Neuronal stem cell (in vitro differentiated cells): ENCODE measurements at regions not wholly inside any gene's neighbourhood (a gene's known extent, or its start where the extent isn't known, plus 50 kb on each side); places are given as distances from the start of the nearest gene placed in this dataset.

ENCODE experiments used
- DNase-seq: peaks from one replicate; pipeline ENCODE4 v3.0.0-alpha.2; 2013; ENCODE audit warnings: low spot score
- H2AFZ ChIP-seq: one replicate; pipeline ENCODE4 v1.6.1; 2013; ENCODE audit warnings: mild to moderate bottlenecking, low read length, inconsistent platforms
- H2AK5ac ChIP-seq: 2 replicates; pipeline ENCODE4 v1.6.1; 2013; ENCODE audit warnings: low read depth, mild to moderate bottlenecking, inconsistent platforms, low read length, moderate library complexity, mixed read lengths
- H2BK120ac ChIP-seq: 2 replicates; pipeline ENCODE4 v1.6.1; 2013; ENCODE audit warnings: low read depth, mild to moderate bottlenecking, inconsistent platforms, low read length, moderate library complexity, mixed read lengths
- H2BK12ac ChIP-seq: one replicate; pipeline ENCODE4 v1.6.1; 2013; ENCODE audit warnings: low read length, inconsistent platforms
- H2BK15ac ChIP-seq: 2 replicates; pipeline ENCODE4 v1.6.1; 2013; ENCODE audit warnings: mild to moderate bottlenecking, low read length, inconsistent platforms, mixed read lengths
- H2BK5ac ChIP-seq: one replicate; pipeline ENCODE4 v1.6.1; 2013; ENCODE audit warnings: inconsistent platforms, mild to moderate bottlenecking, low read length, moderate library complexity
- H3K14ac ChIP-seq: one replicate; pipeline ENCODE4 v1.6.1; 2013; ENCODE audit warnings: low read length, inconsistent platforms
- H3K18ac ChIP-seq: 2 replicates; pipeline ENCODE4 v1.6.1; 2013; ENCODE audit warnings: low read length, inconsistent platforms
- H3K23ac ChIP-seq: 2 replicates; pipeline ENCODE4 v1.6.1; 2013; ENCODE audit warnings: low read depth, mild to moderate bottlenecking, mixed read lengths, low read length, inconsistent platforms; ENCODE audit not compliant: poor library complexity
- H3K27ac ChIP-seq: replicated peaks from 3 replicates; pipeline ENCODE4 v1.5.1; 2013; ENCODE audit warnings: low read length, inconsistent platforms
- H3K27me3 ChIP-seq, 3 experiments: 2 replicates each; pipeline ENCODE4 v1.6.1; 2013; ENCODE audit warnings: low read length in 3 of 3, mild to moderate bottlenecking in 2 of 3, inconsistent platforms in 1 of 3, low read depth in 1 of 3, mixed read lengths in 1 of 3, moderate library complexity in 1 of 3; ENCODE audit not compliant: control insufficient read depth in 3 of 3, insufficient read depth in 3 of 3
- H3K36me3 ChIP-seq, 2 donors: replicated peaks in 1 of 2; 2 replicates each; pipeline ENCODE4 v1.6.1; 2013; ENCODE audit warnings: low read length in 2 of 2; ENCODE audit not compliant: control insufficient read depth in 2 of 2, insufficient read depth in 2 of 2
- H3K4ac ChIP-seq: 2 replicates; pipeline ENCODE4 v1.6.1; 2013; ENCODE audit warnings: inconsistent platforms, mild to moderate bottlenecking, low read length, moderate library complexity
- H3K4me1 ChIP-seq, 2 donors: 1 replicate in 1 of 2; 2 replicates in 1 of 2; pipeline ENCODE4 v1.6.1; 2013; ENCODE audit warnings: low read length in 2 of 2, low read depth in 1 of 2; ENCODE audit not compliant: control insufficient read depth in 2 of 2, insufficient read depth in 1 of 2
- H3K4me2 ChIP-seq: one replicate; pipeline ENCODE4 v1.6.1; 2013; ENCODE audit warnings: mild to moderate bottlenecking, low read length, inconsistent platforms; ENCODE audit not compliant: insufficient read depth, poor library complexity, severe bottlenecking
- H3K4me3 ChIP-seq, 2 donors: 2 replicates each; pipeline ENCODE4 v1.5.1; 2013; ENCODE audit warnings: low read length in 2 of 2, mild to moderate bottlenecking in 2 of 2, inconsistent platforms in 1 of 2, moderate library complexity in 1 of 2
- H3K79me1 ChIP-seq: one replicate; pipeline ENCODE4 v1.6.1; 2013; ENCODE audit warnings: low read depth, mild to moderate bottlenecking, inconsistent platforms, low read length, moderate library complexity
- H3K9ac ChIP-seq: one replicate; pipeline ENCODE4 v1.6.1; 2013; ENCODE audit warnings: mild to moderate bottlenecking, low read depth, low read length, inconsistent platforms; ENCODE audit not compliant: poor library complexity
- H3K9me3 ChIP-seq, 2 donors: replicated peaks in 1 of 2; 2 replicates each; pipeline versions ENCODE3 to v1.6.1; 2013; ENCODE audit warnings: low read length in 2 of 2, mild to moderate bottlenecking in 2 of 2, inconsistent platforms in 1 of 2, low read depth in 1 of 2, mixed read lengths in 1 of 2, moderate library complexity in 1 of 2; ENCODE audit not compliant: control insufficient read depth in 2 of 2, insufficient read depth in 1 of 2
- H4K8ac ChIP-seq: one replicate; pipeline ENCODE4 v1.6.1; 2013; ENCODE audit warnings: low read depth, mild to moderate bottlenecking, inconsistent platforms, low read length, moderate library complexity
- H4K91ac ChIP-seq: one replicate; pipeline ENCODE4 v1.6.1; 2013; ENCODE audit warnings: low read length, low read depth, mild to moderate bottlenecking, inconsistent platforms; ENCODE audit not compliant: poor library complexity
- WGBS, 2 donors: extraction: QIAGEN DNeasy Blood & Tissue Kit; methylation state at CpG; one replicate each; pipeline ENCODE4 v1.1.7; 2013; ENCODE audit warnings: missing lambda C conversion rate in 2 of 2, mixed read lengths in 1 of 2; ENCODE audit not compliant: insufficient read length in 2 of 2, insufficient replicate concordance in 1 of 2; ENCODE audit errors: extremely low coverage in 2 of 2; 5-methylcytosine and 5-hydroxymethylcytosine counted together

DNA sequence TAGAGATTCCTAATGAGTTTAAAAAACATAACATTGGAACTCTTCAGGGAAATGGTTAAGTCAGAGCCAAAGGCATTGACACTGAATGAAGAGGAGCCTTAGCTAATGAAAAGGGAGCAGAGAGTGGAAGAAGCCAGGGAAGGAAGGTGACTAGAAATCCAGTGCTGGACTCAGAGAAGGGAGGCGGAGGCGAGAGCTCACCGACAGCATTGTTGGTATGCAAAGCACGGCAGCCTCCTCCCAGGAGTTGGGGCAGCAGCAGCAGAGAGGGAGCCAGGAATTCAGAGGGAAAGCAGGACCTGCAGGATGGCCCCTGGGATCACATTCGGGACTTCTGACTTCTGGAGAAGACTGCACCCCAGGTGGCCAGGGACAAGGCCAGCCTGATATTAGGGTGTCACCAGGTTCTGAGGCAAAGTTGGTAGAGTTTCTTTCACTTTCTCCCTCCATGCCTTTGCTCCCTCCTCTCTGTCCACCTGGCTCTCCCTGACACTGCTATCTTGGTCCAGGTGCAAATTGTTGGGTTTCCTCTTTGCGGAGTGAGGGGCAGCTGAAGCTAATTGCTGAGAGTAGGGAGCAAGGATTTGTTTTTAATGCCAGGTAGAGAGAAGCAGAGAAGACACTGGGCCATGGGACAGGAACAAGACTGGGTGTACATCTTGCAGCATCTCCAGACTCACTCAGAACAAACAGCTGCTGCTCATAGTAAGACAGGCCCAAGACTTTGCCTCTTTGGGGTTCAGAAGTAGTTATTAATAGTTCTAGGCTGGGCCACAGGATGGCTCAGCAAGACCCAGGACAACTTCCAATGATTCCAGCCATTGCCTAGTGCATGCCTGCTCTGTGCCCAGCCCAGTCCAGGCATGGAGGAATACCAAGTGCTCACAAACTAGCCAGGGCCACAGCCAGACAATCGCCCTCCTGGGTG lies 157.9 kb downstream of the TLE3 start:
- H3K4ac ChIP-seq: no peak overlapping the region
- H3K9ac ChIP-seq: no peak overlapping the region
- no peak overlapping the region for H4K8ac ChIP-seq
- H2BK12ac ChIP-seq: peak overlapping the region; percentile 64
- peaks cover 0 to 4% (median 0%) of the 10 kb centered on the region in 3 experiments for H3K27me3 ChIP-seq
- peak; percentile 17 for DNase-seq
- no peak overlapping the region for H3K4me2 ChIP-seq
- H2BK15ac ChIP-seq: peak overlapping the region; percentile 2
- no peak overlapping the region for H3K27ac ChIP-seq
- H3K4me1 ChIP-seq: peaks cover 0 to 10% of the 10 kb centered on the region in 2 donors
- H3K14ac ChIP-seq: no peak overlapping the region
- H3K18ac ChIP-seq: peak overlapping the region; percentile 69
- no peak overlapping the region for H2AFZ ChIP-seq
- no peak overlapping the region for H4K91ac ChIP-seq
- WGBS, 2 donors: no CpG with 5 or more reads among the region's 7 CpGs
- no peaks in the 10 kb centered on the region for H3K9me3 ChIP-seq
- H3K36me3 ChIP-seq: no peaks in the 10 kb centered on the region
- peak overlapping the region; percentile 78 for H2AK5ac ChIP-seq
- H2BK120ac ChIP-seq: no peak overlapping the region
- H2BK5ac ChIP-seq: peak overlapping the region; percentile 76
- H3K23ac ChIP-seq: no peak overlapping the region
- no peaks in the 10 kb centered on the region for H3K79me1 ChIP-seq
- H3K4me3 ChIP-seq: no peak overlapping the region

DNA sequence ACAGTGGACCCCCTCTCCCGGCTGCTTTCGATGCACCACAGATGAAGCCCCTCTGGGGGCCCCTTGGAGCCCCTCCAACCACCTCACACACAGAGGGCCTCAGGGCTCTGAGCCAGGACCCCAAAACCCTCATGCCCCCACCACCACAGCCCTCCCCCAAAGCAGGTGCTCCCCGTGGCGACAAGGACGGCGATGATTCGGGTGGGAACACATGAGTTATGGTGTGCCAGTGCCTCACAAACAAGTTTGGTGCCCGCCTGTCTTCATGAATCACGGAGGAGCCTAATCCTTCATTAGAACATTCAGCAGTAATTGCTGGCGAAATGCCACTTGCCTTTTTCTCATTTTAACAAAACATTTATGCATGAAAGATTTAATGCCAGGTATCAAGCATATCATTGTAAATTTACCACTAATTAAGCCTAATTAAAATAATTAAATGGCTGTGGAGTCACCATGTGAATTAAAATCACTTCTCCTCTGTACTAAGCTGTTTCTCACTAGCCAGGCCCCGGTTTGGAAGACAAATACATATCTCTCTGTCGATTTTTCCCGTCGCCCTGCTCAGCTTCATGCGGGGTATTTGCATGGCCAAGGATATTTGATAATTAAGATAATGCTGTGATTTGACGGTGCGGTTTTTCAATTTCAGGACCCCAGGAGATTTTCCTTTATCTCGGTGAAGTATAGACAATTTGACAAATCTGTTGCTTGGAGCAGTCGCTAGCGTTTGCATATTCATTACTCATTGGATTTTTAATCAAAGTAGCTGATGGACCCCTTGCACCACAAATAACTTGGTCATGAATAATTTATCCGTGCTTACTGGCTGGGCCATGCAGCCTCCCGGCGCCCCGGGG lies 157.0 kb downstream of the TLE3 start:
- H3K36me3 ChIP-seq: no peaks in the 10 kb centered on the region
- no peak overlapping the region for H2BK120ac ChIP-seq
- no peak overlapping the region for H3K4me2 ChIP-seq
- peak overlapping the region; percentile 2 for H2BK15ac ChIP-seq
- no peak overlapping the region for H4K91ac ChIP-seq
- peak overlapping the region; percentile 78 for H2AK5ac ChIP-seq
- DNase-seq: no peak
- peaks cover 0 to 4% (median 0%) of the 10 kb centered on the region in 3 experiments for H3K27me3 ChIP-seq
- H3K18ac ChIP-seq: peak overlapping the region; percentile 69
- WGBS, 2 donors: no CpG with 5 or more reads among the region's 24 CpGs
- H2AFZ ChIP-seq: no peak overlapping the region
- H4K8ac ChIP-seq: no peak overlapping the region
- H3K79me1 ChIP-seq: no peaks in the 10 kb centered on the region
- H3K23ac ChIP-seq: no peak overlapping the region
- H2BK12ac ChIP-seq: no peak overlapping the region
- no peak overlapping the region for H3K4me3 ChIP-seq
- H3K4me1 ChIP-seq: peaks cover 0 to 10% of the 10 kb centered on the region in 2 donors
- H2BK5ac ChIP-seq: peak overlapping the region; percentile 76
- H3K9me3 ChIP-seq: no peaks in the 10 kb centered on the region
- no peak overlapping the region for H3K27ac ChIP-seq
- no peak overlapping the region for H3K9ac ChIP-seq
- no peak overlapping the region for H3K4ac ChIP-seq
- no peak overlapping the region for H3K14ac ChIP-seq

DNA sequence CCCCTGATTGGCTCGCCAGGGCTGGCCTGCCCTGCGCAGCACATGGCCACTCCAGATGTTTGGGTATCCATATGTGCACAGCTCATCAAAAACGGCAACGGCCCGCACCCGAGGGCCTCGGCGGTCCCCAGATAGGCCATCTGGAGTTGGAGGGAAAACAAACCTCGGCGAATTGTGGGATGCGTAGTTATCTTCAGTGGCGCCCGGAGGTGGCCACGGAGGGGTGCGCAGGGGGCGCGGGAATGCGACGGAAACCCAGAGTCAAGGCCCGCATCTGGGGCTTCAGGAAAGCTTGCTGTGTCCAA lies 156.5 kb downstream of the TLE3 start:
- Histone ChIP-seq H2AK5ac (peak overlapping the region; percentile 7), H3K27me3 (peaks cover 0 to 4% (median 0%) of the 10 kb centered on the region in 3 experiments)
- DNase-seq: no peak

More for the DNA sequence above, 156.5 kb downstream of the TLE3 start:
- peak overlapping the region; percentile 42 for H2BK15ac ChIP-seq
- no peaks in the 10 kb centered on the region for H3K36me3 ChIP-seq
- H3K18ac ChIP-seq: peak overlapping the region; percentile 73
- no CpG with 5 or more reads among the region's 20 CpGs for WGBS, 2 donors
- H3K27ac ChIP-seq: no peak overlapping the region
- peaks cover 0 to 10% of the 10 kb centered on the region in 2 donors for H3K4me1 ChIP-seq
- H3K9ac ChIP-seq: no peak overlapping the region
- no peak overlapping the region for H3K4ac ChIP-seq
- H3K23ac ChIP-seq: no peak overlapping the region
- no peak overlapping the region for H3K14ac ChIP-seq
- no peak overlapping the region for H3K4me2 ChIP-seq
- no peaks in the 10 kb centered on the region for H3K79me1 ChIP-seq
- no peak overlapping the region for H2BK5ac ChIP-seq
- no peak overlapping the region for H2AFZ ChIP-seq
- H4K91ac ChIP-seq: no peak overlapping the region
- no peak overlapping the region for H4K8ac ChIP-seq
- no peak overlapping the region for H2BK120ac ChIP-seq
- no peak overlapping the region for H3K4me3 ChIP-seq
- H3K9me3 ChIP-seq: no peaks in the 10 kb centered on the region
- no peak overlapping the region for H2BK12ac ChIP-seq
